Globus pallidus (tissue), 1 donor: ENCODE measurements at regions not wholly inside any gene's neighbourhood (a gene's known extent, or its start where the extent isn't known, plus 50 kb on each side); places are given as distances from the start of the nearest gene placed in this dataset.
"Not testable (repeated sequence)": the region's sequence is repeated elsewhere in the genome, so short reads cannot be mapped to it uniquely, and the experiment has no call there.

Source experiments
- DNase-seq: peaks from one replicate; pipeline ENCODE4 v3.0.0-alpha.2; 2015; ENCODE audit warnings: low spot score

GRCh38 chr1:222948079-222948478 is 133.2 kb downstream of the DISP1 start:
- no peak for DNase-seq

- DNase-seq, result no peak
These were observed 136.1 kb downstream of the DISP1 start for GRCh38 chr1:222950892-222951291.

GRCh38 chr1:222953585-222953984 is 138.7 kb downstream of the DISP1 start:
- peak; percentile 24 for DNase-seq

GRCh38 chr1:222955964-222956363 is 141.1 kb downstream of the DISP1 start:
- DNase-seq, result no peak

GRCh38 chr1:222956601-222957000 is 141.8 kb downstream of the DISP1 start:
- DNase-seq, result no peak

GRCh38 chr1:222967466-222968240 is 152.8 kb downstream of the DISP1 start:
- no peak for DNase-seq

GRCh38 chr1:222970040-222970439 is 155.2 kb downstream of the DISP1 start:
- DNase-seq, result no peak

- DNase-seq, result no peak
These were observed 155.9 kb downstream of the DISP1 start for GRCh38 chr1:222970711-222971110.

GRCh38 chr1:222971146-222971545 is 156.3 kb downstream of the DISP1 start:
- no peak for DNase-seq

- no peak for DNase-seq
These were observed 158.7 kb downstream of the DISP1 start for GRCh38 chr1:222973561-222973960.

GRCh38 chr1:222974496-222974895 is 159.7 kb downstream of the DISP1 start:
- no peak for DNase-seq

- DNase-seq, result no peak
These were observed 160.8 kb downstream of the DISP1 start for GRCh38 chr1:222975472-222976122.

- no peak for DNase-seq
These were observed 161.6 kb downstream of the DISP1 start for GRCh38 chr1:222976453-222976852.

GRCh38 chr1:222977294-222977693 is 162.5 kb downstream of the DISP1 start:
- DNase-seq, result not testable (repeated sequence)

- no peak for DNase-seq
These were observed 163.5 kb downstream of the TLR5 start for GRCh38 chr1:222979561-222979960.

- DNase-seq, result no peak
These were observed 155.4 kb downstream of the TLR5 start for GRCh38 chr1:222987674-222988076.

- DNase-seq, result no peak
These were observed 153.6 kb downstream of the TLR5 start for GRCh38 chr1:222989443-222989842.

GRCh38 chr1:222991177-222991576 is 151.9 kb downstream of the TLR5 start:
- DNase-seq, result no peak

- no peak for DNase-seq
These were observed 151.1 kb downstream of the TLR5 start for GRCh38 chr1:222991908-222992307.

GRCh38 chr1:222994511-222995235 is 148.4 kb downstream of the TLR5 start:
- no peak for DNase-seq

GRCh38 chr1:222995236-222995580 is 147.8 kb downstream of the TLR5 start:
- no peak for DNase-seq

- no peak for DNase-seq
These were observed 147.3 kb downstream of the TLR5 start for GRCh38 chr1:222995620-222996309.
